IMR-90 (cell line): ENCODE measurements at regions not wholly inside any gene's neighbourhood (a gene's known extent, or its start where the extent isn't known, plus 50 kb on each side); places are given as distances from the start of the nearest gene placed in this dataset.
"Not testable (repeated sequence)": the region's sequence is repeated elsewhere in the genome, so short reads cannot be mapped to it uniquely, and the experiment has no call there.

ENCODE experiments used
- CTCF ChIP-seq: conservative IDR thresholded peaks from 2 replicates; pipeline ENCODE4 v1.5.1; 2012; ENCODE audit warnings: mild to moderate bottlenecking, low read depth, low read length, improper control_type of control experiment
- MAFK ChIP-seq: IDR thresholded peaks from 2 replicates; pipeline ENCODE4 v1.6.1; 2012; ENCODE audit warnings: low read depth, low read length, improper control_type of control experiment
- MAZ ChIP-seq: IDR thresholded peaks from 2 replicates; pipeline ENCODE4 v1.6.1; 2012; ENCODE audit warnings: low read depth, mild to moderate bottlenecking, low read length, improper control_type of control experiment, moderate library complexity, borderline replicate concordance
- RCOR1 ChIP-seq: IDR thresholded peaks from 2 replicates; pipeline ENCODE4 v1.6.1; 2012; ENCODE audit warnings: mild to moderate bottlenecking, low read length, improper control_type of control experiment; ENCODE audit not compliant: insufficient replicate concordance
- RFX5 ChIP-seq: IDR thresholded peaks from 2 replicates; pipeline ENCODE4 v1.8.0; 2012; ENCODE audit warnings: low read depth, mild to moderate bottlenecking, low read length, moderate library complexity

- TF ChIP-seq RFX5, CTCF, MAZ, RCOR1, MAFK: not testable (repeated sequence)
These were observed 88.2 kb upstream of the ZNF658 start for GRCh38 chr9:66812367-66812766.
